GM12878 (cell line): ENCODE measurements at regions not wholly inside any gene's neighbourhood (a gene's known extent, or its start where the extent isn't known, plus 50 kb on each side); places are given as distances from the start of the nearest gene placed in this dataset.

Experiments
- ATAC-seq: fragments of 200-7000 bp; cut with Tn5 transposase; 3 replicates; pipeline ENCODE4 v1.9.1; 2020; ENCODE audit warnings: mild to moderate bottlenecking, moderate library complexity
- BruUV-seq: library from RNA; stranded (reverse); fragments of 400-500 nt; replicated peaks from 2 replicates; lab custom pipeline; 2021; lab: Mats Ljungman, UMichigan
- CTCF ChIA-PET: fragments of 300-600 bp; sonication (Branson Sonifier 250); formaldehyde crosslinking; extraction: SDS; loops from one replicate; lab custom pipeline; 2021; ENCODE audit warnings: inconsistent platforms; lab: Yijun Ruan, JAX
- POLR2A ChIA-PET: fragments of 350-600 bp; formaldehyde crosslinking; extraction: SDS; loops from one replicate; lab custom pipeline; 2021; ENCODE audit warnings: inconsistent platforms; lab: Charles Lee
- RAD21 ChIA-PET: fragments of 300-600 bp; sonication (Branson Sonifier 250); formaldehyde crosslinking; loops from one replicate; lab custom pipeline; 2023; ENCODE audit warnings: antibody characterized with exemption; ENCODE audit not compliant: unreplicated experiment; lab: Charles Lee
- SMC1A ChIA-PET: fragments of 300-600 bp; sonication (Branson Sonifier 250); formaldehyde crosslinking; loops from one replicate; lab custom pipeline; 2023; ENCODE audit not compliant: unreplicated experiment, uncharacterized antibody; lab: Charles Lee
- DNase-seq: peaks from one replicate; pipeline ENCODE4 v3.0.0-alpha.2; 2011; ENCODE audit warnings: low read depth, low spot score
- FAIRE-seq: peaks from 3 replicates; lab custom pipeline; 2011; peaks lifted over from hg19 to GRCh38; lab: Jason Lieb, UNC
- H2AFZ ChIP-seq: 2 replicates; pipeline ENCODE4 v1.6.0; 2011; ENCODE audit warnings: low read depth, low read length, control low read depth; ENCODE audit not compliant: control insufficient read depth
- H3K27ac ChIP-seq: 2 replicates; pipeline ENCODE4 v1.5.1; 2011; ENCODE audit warnings: control low read depth; ENCODE audit not compliant: control insufficient read depth, insufficient read depth
- H3K27me3 ChIP-seq, 2 experiments: replicated peaks in 1 of 2; 2 replicates each; pipeline versions ENCODE4 v1.6.0 to v1.6.1; 2011; ENCODE audit warnings: low read length in 1 of 2; ENCODE audit not compliant: control insufficient read depth in 2 of 2, insufficient read depth in 2 of 2
- H3K36me3 ChIP-seq, 2 experiments: 2 replicates each; pipeline ENCODE4 v1.5.1; 2011; ENCODE audit warnings: low read length in 1 of 2; ENCODE audit not compliant: control insufficient read depth in 2 of 2, insufficient read depth in 2 of 2
- H3K4me1 ChIP-seq: 2 replicates; pipeline ENCODE4 v1.6.1; 2011; ENCODE audit warnings: mild to moderate bottlenecking, low read length, moderate library complexity, mixed read lengths; ENCODE audit not compliant: control insufficient read depth, insufficient read depth
- H3K4me2 ChIP-seq: 2 replicates; pipeline ENCODE4 v1.6.0; 2011; ENCODE audit warnings: control low read depth; ENCODE audit not compliant: control insufficient read depth, insufficient read depth
- H3K4me3 ChIP-seq: fragments of 200-600 bp; sonication (generic); 2 replicates; pipeline ENCODE4 v1.5.1; 2016
- H3K79me2 ChIP-seq: 2 replicates; pipeline ENCODE4 v1.6.0; 2011; ENCODE audit warnings: low read length; ENCODE audit not compliant: control insufficient read depth, insufficient read depth
- H3K9ac ChIP-seq: 2 replicates; pipeline ENCODE4 v1.8.0; 2011; ENCODE audit warnings: low read length, control low read depth, mixed read lengths; ENCODE audit not compliant: control insufficient read depth, insufficient read depth
- H3K9me3 ChIP-seq: replicated peaks from 3 replicates; pipeline ENCODE4 v1.5.1; 2011; ENCODE audit warnings: mild to moderate bottlenecking, low read length; ENCODE audit not compliant: control insufficient read depth, insufficient read depth
- H4K20me1 ChIP-seq: 2 replicates; pipeline ENCODE4 v1.6.0; 2011; ENCODE audit not compliant: control insufficient read depth, insufficient read depth
- ATF2 ChIP-seq: IDR thresholded peaks from 2 replicates; pipeline ENCODE4 v1.6.1; 2012; ENCODE audit warnings: low read length, inconsistent platforms
- BACH1 ChIP-seq: fragments of 450-650 bp; IDR thresholded peaks from 2 replicates; pipeline ENCODE4 v1.6.1; 2017; ENCODE audit warnings: mild to moderate bottlenecking, borderline replicate concordance
- CEBPB ChIP-seq, 2 experiments: fragments of 150-350 bp in 1 of 2; IDR thresholded peaks; 2 replicates each; pipeline ENCODE4 v1.6.1; 2012 to 2014; ENCODE audit warnings: low read depth in 2 of 2, low read length in 2 of 2, borderline replicate concordance in 1 of 2, inconsistent platforms in 1 of 2
- CTCF ChIP-seq, 3 experiments: IDR thresholded peaks in 2 of 3; conservative IDR thresholded peaks in 1 of 3; 2 replicates each; pipeline ENCODE4 v1.5.1; 2011; ENCODE audit warnings: low read depth in 3 of 3, low read length in 3 of 3, mild to moderate bottlenecking in 3 of 3, control low read depth in 2 of 3, moderate library complexity in 2 of 3, inconsistent platforms in 1 of 3, mixed read lengths in 1 of 3; ENCODE audit not compliant: control insufficient read depth in 2 of 3, insufficient read depth in 1 of 3; ENCODE audit errors: extremely low read depth in 1 of 3
- NBN ChIP-seq: fragments of 450-650 bp; IDR thresholded peaks from 2 replicates; pipeline ENCODE4 v1.6.1; 2016
- RAD21 ChIP-seq: IDR thresholded peaks from 2 replicates; pipeline ENCODE4 v1.6.1; 2011; ENCODE audit warnings: mild to moderate bottlenecking, low read depth, low read length, moderate library complexity; ENCODE audit not compliant: insufficient read depth
- SMC3 ChIP-seq: IDR thresholded peaks from 2 replicates; pipeline ENCODE4 v1.6.1; 2011; ENCODE audit warnings: low read length, improper control_type of control experiment, borderline replicate concordance
- SUPT20H ChIP-seq: IDR thresholded peaks from 2 replicates; pipeline ENCODE4 v1.6.1; 2011; ENCODE audit warnings: low read depth, mild to moderate bottlenecking, low read length, moderate library complexity, borderline replicate concordance; ENCODE audit not compliant: control insufficient read depth
- YY1 ChIP-seq: IDR thresholded peaks from 2 replicates; pipeline ENCODE4 v1.6.1; 2011; ENCODE audit warnings: low read depth, mild to moderate bottlenecking, low read length
- ZBTB33 ChIP-seq: fragments of 450-650 bp; IDR thresholded peaks from 2 replicates; pipeline ENCODE4 v1.6.1; 2017; ENCODE audit warnings: mild to moderate bottlenecking
- WGBS: methylation state at CpG from one replicate; pipeline ENCODE4 v1.1.6; 2016; ENCODE audit warnings: low lambda C conversion rate; ENCODE audit not compliant: insufficient replicate concordance, insufficient coverage; ENCODE audit errors: missing lambda C conversion rate; 5-methylcytosine and 5-hydroxymethylcytosine counted together
- in situ Hi-C: fragments of 300-500 bp; cut with MboI; formaldehyde crosslinking; loops from 9 replicates; pipeline ENCODE4 v1.14.3; 2018; ENCODE audit warnings: mixed read lengths
- intact Hi-C: fragments of 100-400 bp; cut with micrococcal nuclease; formaldehyde crosslinking; loops from one replicate; pipeline ENCODE4 v1.14.2; 2022; ENCODE audit not compliant: unreplicated experiment
- TF ChIP-seq, protein P1 (sequence below): fragments of 450-650 bp; formaldehyde crosslinking; IDR thresholded peaks from 2 replicates; pipeline ENCODE4 v1.4.0; 2020; ENCODE audit warnings: mild to moderate bottlenecking, moderate library complexity
- TF ChIP-seq, protein P2 (sequence below): fragments of 150-350 bp; IDR thresholded peaks from 2 replicates; pipeline ENCODE4 v1.6.1; 2014; ENCODE audit warnings: mild to moderate bottlenecking, low read depth, low read length

- no peaks in the 10 kb centered on the region for H3K4me1 ChIP-seq
- SMC1A ChIA-PET: interaction anchor here (0.6 to 1.7 kb wide), 9 partner anchors 16 to 426 kb away, joined by 3 to 7 read pairs (median 3); no protein-coding TSS in a partner anchor
- in situ Hi-C loops (no loop called here), intact Hi-C loops (no loop called here)
- WGBS: 38% methylated on average over 5 of the region's 5 CpGs
- no peak overlapping the region for H3K4me2 ChIP-seq
- no peaks in the 10 kb centered on the region for H3K79me2 ChIP-seq
- POLR2A ChIA-PET: no interaction called here
- DNase-seq (no peak), FAIRE-seq (peak; percentile 87), ATAC-seq (peak; percentile 99)
- no peaks in the 10 kb centered on the region for H3K36me3 ChIP-seq
- no peaks in the 10 kb centered on the region for H4K20me1 ChIP-seq
- H3K27ac ChIP-seq: no peak overlapping the region
- CTCF ChIA-PET: interaction anchor here (0.6 to 2.9 kb wide), 10 partner anchors 15 to 552 kb away, joined by 3 to 24 read pairs (median 5); no protein-coding TSS in a partner anchor
- RAD21 ChIA-PET: interaction anchor here (0.7 kb wide), 1 partner anchor 194 kb away, joined by 3 read pairs; no protein-coding TSS in a partner anchor
- no peak overlapping the region for H2AFZ ChIP-seq
- H3K27me3 ChIP-seq: no peaks in the 10 kb centered on the region
- no peak overlapping the region for H3K4me3 ChIP-seq
- no TSS peak for BruUV-seq
- no peaks in the 10 kb centered on the region for H3K9me3 ChIP-seq
- no peak overlapping the region for H3K9ac ChIP-seq
- TF ChIP-seq NBN: no peak
- no peak for TF ChIP-seq ZBTB33
- TF ChIP-seq, protein P1, sequence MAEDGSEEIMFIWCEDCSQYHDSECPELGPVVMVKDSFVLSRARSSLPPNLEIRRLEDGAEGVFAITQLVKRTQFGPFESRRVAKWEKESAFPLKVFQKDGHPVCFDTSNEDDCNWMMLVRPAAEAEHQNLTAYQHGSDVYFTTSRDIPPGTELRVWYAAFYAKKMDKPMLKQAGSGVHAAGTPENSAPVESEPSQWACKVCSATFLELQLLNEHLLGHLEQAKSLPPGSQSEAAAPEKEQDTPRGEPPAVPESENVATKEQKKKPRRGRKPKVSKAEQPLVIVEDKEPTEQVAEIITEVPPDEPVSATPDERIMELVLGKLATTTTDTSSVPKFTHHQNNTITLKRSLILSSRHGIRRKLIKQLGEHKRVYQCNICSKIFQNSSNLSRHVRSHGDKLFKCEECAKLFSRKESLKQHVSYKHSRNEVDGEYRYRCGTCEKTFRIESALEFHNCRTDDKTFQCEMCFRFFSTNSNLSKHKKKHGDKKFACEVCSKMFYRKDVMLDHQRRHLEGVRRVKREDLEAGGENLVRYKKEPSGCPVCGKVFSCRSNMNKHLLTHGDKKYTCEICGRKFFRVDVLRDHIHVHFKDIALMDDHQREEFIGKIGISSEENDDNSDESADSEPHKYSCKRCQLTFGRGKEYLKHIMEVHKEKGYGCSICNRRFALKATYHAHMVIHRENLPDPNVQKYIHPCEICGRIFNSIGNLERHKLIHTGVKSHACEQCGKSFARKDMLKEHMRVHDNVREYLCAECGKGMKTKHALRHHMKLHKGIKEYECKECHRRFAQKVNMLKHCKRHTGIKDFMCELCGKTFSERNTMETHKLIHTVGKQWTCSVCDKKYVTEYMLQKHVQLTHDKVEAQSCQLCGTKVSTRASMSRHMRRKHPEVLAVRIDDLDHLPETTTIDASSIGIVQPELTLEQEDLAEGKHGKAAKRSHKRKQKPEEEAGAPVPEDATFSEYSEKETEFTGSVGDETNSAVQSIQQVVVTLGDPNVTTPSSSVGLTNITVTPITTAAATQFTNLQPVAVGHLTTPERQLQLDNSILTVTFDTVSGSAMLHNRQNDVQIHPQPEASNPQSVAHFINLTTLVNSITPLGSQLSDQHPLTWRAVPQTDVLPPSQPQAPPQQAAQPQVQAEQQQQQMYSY (CRISPR knock-in tag): no peak
- TF ChIP-seq ATF2: no peak
- TF ChIP-seq, protein P2, sequence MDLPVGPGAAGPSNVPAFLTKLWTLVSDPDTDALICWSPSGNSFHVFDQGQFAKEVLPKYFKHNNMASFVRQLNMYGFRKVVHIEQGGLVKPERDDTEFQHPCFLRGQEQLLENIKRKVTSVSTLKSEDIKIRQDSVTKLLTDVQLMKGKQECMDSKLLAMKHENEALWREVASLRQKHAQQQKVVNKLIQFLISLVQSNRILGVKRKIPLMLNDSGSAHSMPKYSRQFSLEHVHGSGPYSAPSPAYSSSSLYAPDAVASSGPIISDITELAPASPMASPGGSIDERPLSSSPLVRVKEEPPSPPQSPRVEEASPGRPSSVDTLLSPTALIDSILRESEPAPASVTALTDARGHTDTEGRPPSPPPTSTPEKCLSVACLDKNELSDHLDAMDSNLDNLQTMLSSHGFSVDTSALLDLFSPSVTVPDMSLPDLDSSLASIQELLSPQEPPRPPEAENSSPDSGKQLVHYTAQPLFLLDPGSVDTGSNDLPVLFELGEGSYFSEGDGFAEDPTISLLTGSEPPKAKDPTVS: peak; percentile 76; the same call in 1 of the 2 replicates
- peak; percentile 37; the same call in 1 of the 2 replicates for TF ChIP-seq SMC3
- no peak for TF ChIP-seq BACH1
- 0 out of 2 replicates have a peak, but pooled peaks have one; percentile 51 for TF ChIP-seq YY1
- TF ChIP-seq CEBPB (IDR thresholded peaks at IDR 0.05; ENCODE audit: borderline replicate concordance in 1 of 2, low read depth in 2 of 2, low read length in 2 of 2): no peak
- TF ChIP-seq SUPT20H: no peak
- TF ChIP-seq CTCF (IDR thresholded peaks at IDR 0.05 in 2 of 3, conservative IDR thresholded peaks at IDR 0.05 in 1 of 3; ENCODE audit: control insufficient read depth in 2 of 3, extremely low read depth in 1 of 3, insufficient read depth in 1 of 3, low read depth in 3 of 3, low read length in 3 of 3): peak; percentile 73 to 76 (median 73)
- TF ChIP-seq RAD21: peak; percentile 68
Measured at GRCh38 chr11:22920939-22921565, 60.8 kb upstream of the CCDC179 start.
